GM21576 (cell line): ENCODE measurements at regions not wholly inside any gene's neighbourhood (a gene's known extent, or its start where the extent isn't known, plus 50 kb on each side); places are given as distances from the start of the nearest gene placed in this dataset.
"Not testable (repeated sequence)": the region's sequence is repeated elsewhere in the genome, so short reads cannot be mapped to it uniquely, and the experiment has no call there.

Experiments
- ATAC-seq: cut with Tn5 transposase; IDR thresholded peaks from one replicate; pipeline ENCODE4 v1.9.1; 2021; ENCODE audit warnings: mild to moderate bottlenecking, moderate library complexity; ENCODE audit not compliant: unreplicated experiment

GRCh38 chr1:170369417-170369816, 162.5 kb upstream of the GORAB start:
- ATAC-seq: no peak

- no peak for ATAC-seq
These were observed 161.9 kb upstream of the GORAB start for GRCh38 chr1:170370087-170370486.

DNA sequence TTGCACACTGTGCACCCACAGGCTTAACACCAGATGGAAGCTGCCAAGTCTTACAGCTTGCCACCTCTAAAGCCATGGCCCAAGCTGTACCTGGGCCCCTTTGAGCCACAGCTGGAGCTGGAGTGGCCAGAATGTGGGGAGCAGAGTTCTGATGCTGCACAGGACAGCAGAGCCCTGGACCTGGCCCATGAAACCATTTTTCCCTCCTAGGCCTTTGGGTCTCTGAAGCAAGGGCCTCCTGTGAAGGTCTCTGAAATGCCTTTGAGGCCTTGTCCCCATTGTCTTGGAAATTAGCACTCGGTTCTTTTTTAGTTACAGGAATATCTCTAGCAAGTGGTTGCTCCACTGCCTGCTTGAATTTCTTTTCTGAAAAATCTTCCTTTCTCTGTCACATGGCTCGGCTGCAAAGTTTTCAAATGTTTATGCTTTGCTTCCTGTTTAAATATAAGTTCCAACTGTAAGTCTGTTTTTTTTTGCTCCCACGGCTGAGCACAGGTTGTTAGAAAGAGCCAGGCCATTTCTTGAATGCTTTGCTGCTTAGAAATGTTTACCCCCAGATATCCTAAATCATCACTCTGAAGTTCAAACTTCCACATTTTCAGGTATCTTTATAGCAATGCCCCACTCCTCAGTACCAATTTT, 156.8 kb upstream of the GORAB start:
- no peak for ATAC-seq

DNA sequence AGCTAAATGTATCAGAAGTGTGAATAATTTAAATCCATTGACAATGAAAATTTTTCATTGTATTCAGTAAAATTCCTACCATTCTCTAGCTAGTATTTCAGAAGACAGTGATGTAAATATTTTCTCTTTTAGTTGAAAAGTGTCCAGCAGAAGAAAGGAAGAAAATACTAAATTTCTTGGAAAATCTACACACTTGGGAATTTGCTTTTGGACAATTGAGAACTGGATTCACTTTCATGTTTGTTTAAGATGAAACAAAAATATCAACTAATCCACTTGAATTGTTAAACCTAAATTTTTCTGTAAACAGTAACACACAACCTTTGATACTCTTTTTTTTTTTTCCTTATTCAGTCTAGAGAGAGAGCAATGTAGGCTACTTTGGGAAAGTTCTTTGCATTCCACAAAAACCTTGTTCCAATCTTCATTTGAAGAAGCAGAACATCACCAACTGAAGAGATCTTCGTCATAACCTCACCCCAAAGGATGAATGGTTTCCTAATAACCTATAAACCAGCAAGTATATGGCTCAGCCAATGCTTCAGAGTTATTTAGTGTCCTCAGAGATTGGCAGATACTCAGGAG, 155.1 kb upstream of the GORAB start:
- no peak for ATAC-seq

GRCh38 chr1:170377440-170377839, 154.5 kb upstream of the GORAB start:
- ATAC-seq: no peak

- no peak for ATAC-seq
These were observed 153.9 kb upstream of the GORAB start for GRCh38 chr1:170377896-170378634.

DNA sequence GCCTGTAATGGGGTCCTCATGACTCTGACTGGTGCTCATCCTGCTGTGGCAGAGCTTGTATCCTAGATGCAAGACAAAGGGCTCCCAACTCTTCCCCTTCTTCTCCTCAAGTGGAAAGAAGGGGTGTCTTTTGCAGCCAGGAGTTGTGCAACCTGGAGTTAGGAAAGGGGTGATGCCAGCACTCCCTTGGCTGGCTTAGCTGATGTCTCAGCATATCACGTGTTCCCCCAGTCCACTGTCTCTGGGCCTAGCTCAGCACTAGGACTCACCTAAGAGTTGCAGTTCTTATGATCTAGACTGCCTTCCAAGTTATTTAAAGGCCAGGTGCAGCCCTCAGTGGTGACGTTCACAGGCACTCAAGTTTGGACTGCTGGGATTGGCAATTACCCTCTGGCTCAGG, 146.2 kb upstream of the GORAB start:
- no peak for ATAC-seq

- no peak for ATAC-seq
These were observed 143.5 kb upstream of the GORAB start for GRCh38 chr1:170388489-170388888.

DNA sequence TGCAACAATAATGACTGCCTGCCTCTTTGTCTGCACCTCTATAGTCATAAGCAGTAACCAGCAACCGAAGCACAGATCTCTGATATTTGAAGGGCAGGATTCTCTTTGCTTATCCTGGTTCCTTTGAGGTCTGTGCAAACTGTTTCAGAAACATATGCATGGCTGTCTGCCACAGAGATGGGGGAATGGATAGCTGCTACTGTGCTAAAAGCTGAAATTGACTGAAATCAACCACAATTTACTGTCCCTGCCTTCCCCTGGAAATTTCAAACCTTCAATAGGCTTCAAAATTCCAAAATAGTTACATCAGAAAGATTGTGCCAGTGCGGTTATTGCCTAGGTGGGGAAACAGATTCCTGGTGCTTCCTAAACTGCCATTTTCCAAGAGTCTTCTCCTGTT, 136.8 kb upstream of the GORAB start:
- ATAC-seq: no peak

- ATAC-seq: no peak
These were observed 134.9 kb upstream of the GORAB start for GRCh38 chr1:170397061-170397460.

GRCh38 chr1:170402476-170403311, 129.3 kb upstream of the GORAB start:
- no peak for ATAC-seq

- no peak for ATAC-seq
These were observed 124.8 kb upstream of the GORAB start for GRCh38 chr1:170407138-170407537.

GRCh38 chr1:170407581-170407980, 124.4 kb upstream of the GORAB start:
- no peak for ATAC-seq

- no peak for ATAC-seq
These were observed 121.4 kb upstream of the GORAB start for GRCh38 chr1:170410401-170411166.

- ATAC-seq: no peak
These were observed 116.8 kb upstream of the GORAB start for GRCh38 chr1:170414989-170415709.

DNA sequence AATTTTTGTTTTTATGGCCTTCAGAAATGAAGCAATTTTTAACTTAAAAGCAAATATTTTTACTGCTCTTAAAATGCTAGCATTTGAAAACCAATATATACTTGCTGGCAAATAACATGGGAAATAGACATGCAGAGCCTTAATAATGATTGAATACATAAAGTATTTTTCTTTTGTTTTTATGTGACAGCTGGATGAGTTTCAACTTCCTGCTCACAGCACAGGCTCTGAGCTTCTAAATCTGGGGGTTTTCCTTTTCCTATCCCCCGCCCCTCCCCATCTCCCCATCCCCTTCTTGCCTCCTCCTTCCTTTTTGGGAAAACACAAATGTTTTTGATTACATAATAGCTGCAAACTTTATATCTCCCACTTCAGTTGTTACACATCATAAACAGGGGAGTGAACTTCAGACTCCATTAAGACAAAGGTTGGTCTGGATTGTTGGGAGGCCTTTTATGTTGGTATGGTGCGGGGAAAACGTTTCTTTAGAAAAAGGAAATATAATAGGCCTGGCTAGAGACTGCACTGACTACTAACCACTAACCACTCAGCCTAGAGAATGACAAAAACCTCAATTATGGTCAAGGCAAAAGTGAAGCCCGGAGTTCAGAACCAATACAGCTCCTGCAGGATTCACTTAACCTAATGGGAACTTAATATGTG, 116.1 kb upstream of the GORAB start:
- ATAC-seq: no peak

- no peak for ATAC-seq
These were observed 107.6 kb upstream of the GORAB start for GRCh38 chr1:170424346-170424745.

GRCh38 chr1:170426596-170426995, 105.4 kb upstream of the GORAB start:
- no peak for ATAC-seq

- not testable (repeated sequence) for ATAC-seq
These were observed 105.0 kb upstream of the GORAB start for GRCh38 chr1:170427002-170427401.
